KMS-11 (cell line): ENCODE measurements at regions not wholly inside any gene's neighbourhood (a gene's known extent, or its start where the extent isn't known, plus 50 kb on each side); places are given as distances from the start of the nearest gene placed in this dataset.

Experiments used
- H2AFZ ChIP-seq: fragments of 200-600 bp; sonication (generic); 2 replicates; pipeline ENCODE4 v1.6.1; 2016; ENCODE audit warnings: antibody characterized with exemption, mixed run types, low read depth
- H3K27ac ChIP-seq: fragments of 200-600 bp; sonication (generic); 2 replicates; pipeline ENCODE4 v1.6.1; 2016; ENCODE audit warnings: mild to moderate bottlenecking, mixed run types
- H3K27me3 ChIP-seq: fragments of 200-600 bp; sonication (generic); 2 replicates; pipeline ENCODE4 v1.6.1; 2017; ENCODE audit warnings: mild to moderate bottlenecking, low read depth, mixed run types, moderate library complexity; ENCODE audit not compliant: insufficient read depth
- H3K36me3 ChIP-seq: fragments of 200-600 bp; sonication (generic); 2 replicates; pipeline ENCODE4 v1.6.1; 2017; ENCODE audit warnings: mild to moderate bottlenecking, mixed run types; ENCODE audit not compliant: insufficient read depth
- H3K4me1 ChIP-seq: fragments of 200-600 bp; sonication (generic); 2 replicates; pipeline ENCODE4 v1.6.1; 2016; ENCODE audit warnings: mild to moderate bottlenecking, low read depth, mixed run types; ENCODE audit not compliant: poor library complexity, severe bottlenecking
- H3K4me2 ChIP-seq: fragments of 200-600 bp; sonication (generic); 2 replicates; pipeline ENCODE4 v1.7.0; 2016; ENCODE audit warnings: mild to moderate bottlenecking, mixed run types
- H3K4me3 ChIP-seq: fragments of 200-600 bp; sonication (generic); IDR thresholded peaks from 2 replicates; pipeline ENCODE4 v1.6.1; 2017; ENCODE audit warnings: low read depth, low read length, mixed read lengths; ENCODE audit not compliant: insufficient read depth
- H3K79me2 ChIP-seq: fragments of 200-600 bp; sonication (generic); 2 replicates; pipeline ENCODE4 v1.6.1; 2016; ENCODE audit warnings: low read depth, mixed run types; ENCODE audit not compliant: insufficient read depth
- H3K9ac ChIP-seq: fragments of 200-600 bp; sonication (generic); 2 replicates; pipeline ENCODE4 v1.6.1; 2016; ENCODE audit warnings: mild to moderate bottlenecking, mixed run types
- H4K20me1 ChIP-seq: fragments of 200-600 bp; sonication (generic); 2 replicates; pipeline ENCODE4 v1.6.1; 2016; ENCODE audit warnings: mild to moderate bottlenecking, mixed run types; ENCODE audit not compliant: insufficient read depth
- TF ChIP-seq, protein P1 (sequence below): fragments of 200-600 bp; sonication (generic); conservative IDR thresholded peaks from 2 replicates; pipeline ENCODE4 v1.6.1; 2017; ENCODE audit warnings: low read depth, mild to moderate bottlenecking, antibody characterized with exemption, low read length, moderate library complexity, mixed read lengths

DNA sequence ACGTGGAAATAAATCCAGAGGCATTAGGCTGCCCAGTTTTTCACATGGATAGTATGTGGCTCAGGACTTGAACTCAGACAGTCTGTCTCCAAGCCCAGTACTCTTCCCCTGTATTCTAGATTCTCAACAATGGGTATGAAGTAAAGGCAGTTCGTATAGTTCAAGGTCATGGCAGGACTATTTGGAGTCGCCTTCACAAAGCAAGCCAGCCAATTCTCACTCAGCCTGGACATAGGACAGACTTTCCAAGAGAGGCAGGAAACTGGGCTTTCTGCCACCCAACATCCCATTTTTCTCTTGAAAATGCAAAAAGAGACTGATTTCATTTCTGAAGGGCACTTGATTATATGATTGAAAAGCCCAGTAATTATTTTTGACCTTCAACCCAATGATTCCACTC is 111.0 kb downstream of the EDN1 start:
- TF ChIP-seq, protein P1, sequence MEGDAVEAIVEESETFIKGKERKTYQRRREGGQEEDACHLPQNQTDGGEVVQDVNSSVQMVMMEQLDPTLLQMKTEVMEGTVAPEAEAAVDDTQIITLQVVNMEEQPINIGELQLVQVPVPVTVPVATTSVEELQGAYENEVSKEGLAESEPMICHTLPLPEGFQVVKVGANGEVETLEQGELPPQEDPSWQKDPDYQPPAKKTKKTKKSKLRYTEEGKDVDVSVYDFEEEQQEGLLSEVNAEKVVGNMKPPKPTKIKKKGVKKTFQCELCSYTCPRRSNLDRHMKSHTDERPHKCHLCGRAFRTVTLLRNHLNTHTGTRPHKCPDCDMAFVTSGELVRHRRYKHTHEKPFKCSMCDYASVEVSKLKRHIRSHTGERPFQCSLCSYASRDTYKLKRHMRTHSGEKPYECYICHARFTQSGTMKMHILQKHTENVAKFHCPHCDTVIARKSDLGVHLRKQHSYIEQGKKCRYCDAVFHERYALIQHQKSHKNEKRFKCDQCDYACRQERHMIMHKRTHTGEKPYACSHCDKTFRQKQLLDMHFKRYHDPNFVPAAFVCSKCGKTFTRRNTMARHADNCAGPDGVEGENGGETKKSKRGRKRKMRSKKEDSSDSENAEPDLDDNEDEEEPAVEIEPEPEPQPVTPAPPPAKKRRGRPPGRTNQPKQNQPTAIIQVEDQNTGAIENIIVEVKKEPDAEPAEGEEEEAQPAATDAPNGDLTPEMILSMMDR = no peak
- Histone ChIP-seq H3K36me3 (no peaks in the 10 kb centered on the region), H3K27me3 (no peaks in the 10 kb centered on the region), H3K27ac (no peak overlapping the region), H2AFZ (no peak overlapping the region), H3K4me3 (no peak overlapping the region), H3K79me2 (no peaks in the 10 kb centered on the region), H3K4me2 (no peak overlapping the region), H4K20me1 (no peaks in the 10 kb centered on the region), H3K9ac (no peak overlapping the region), H3K4me1 (no peaks in the 10 kb centered on the region)

DNA sequence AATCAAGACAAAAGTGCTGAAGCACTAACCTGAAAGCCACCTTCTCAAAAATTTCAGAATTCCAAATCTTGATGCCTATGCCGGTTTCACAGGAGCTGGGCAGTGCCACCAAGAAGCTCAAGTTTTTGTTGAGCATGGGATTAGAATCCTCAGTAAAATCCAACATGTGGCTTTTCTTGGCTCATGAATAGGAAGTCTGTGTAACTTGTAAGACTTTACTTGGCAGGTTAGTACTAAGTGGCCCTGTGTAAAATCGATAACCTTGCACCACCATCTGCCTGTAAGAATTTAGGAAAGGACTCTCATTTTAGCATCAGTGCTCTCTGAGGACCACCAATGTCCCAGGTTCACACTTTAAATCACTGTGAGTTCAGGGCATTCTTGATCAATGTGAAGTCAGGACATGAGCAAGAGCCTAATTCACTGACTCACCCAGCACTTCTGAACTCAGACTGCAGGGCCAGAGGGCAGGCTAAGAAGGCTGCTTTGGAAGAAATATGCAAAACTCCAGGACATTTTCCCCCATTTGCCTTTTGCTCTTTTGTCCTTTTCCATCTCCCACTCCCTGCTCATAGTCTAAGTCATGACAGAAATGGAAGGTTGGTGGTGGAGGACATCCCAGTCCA is 113.2 kb downstream of the EDN1 start:
- Histone ChIP-seq H3K36me3 (no peaks in the 10 kb centered on the region), H3K79me2 (no peaks in the 10 kb centered on the region), H3K9ac (no peak overlapping the region), H2AFZ (no peak overlapping the region), H3K4me2 (no peak overlapping the region), H3K4me1 (no peaks in the 10 kb centered on the region), H3K27ac (no peak overlapping the region), H4K20me1 (no peaks in the 10 kb centered on the region), H3K4me3 (no peak overlapping the region), H3K27me3 (no peaks in the 10 kb centered on the region)
- TF ChIP-seq, protein P1 = no peak

- no peak overlapping the region for H3K9ac ChIP-seq
- H3K36me3 ChIP-seq = no peaks in the 10 kb centered on the region
- no peaks in the 10 kb centered on the region for H3K4me1 ChIP-seq
- no peak overlapping the region for H2AFZ ChIP-seq
- H3K27me3 ChIP-seq = no peaks in the 10 kb centered on the region
- no peak overlapping the region for H3K27ac ChIP-seq
- H3K4me3 ChIP-seq = no peak overlapping the region
- TF ChIP-seq, protein P1 = no peak
- H4K20me1 ChIP-seq = no peaks in the 10 kb centered on the region
- no peaks in the 10 kb centered on the region for H3K79me2 ChIP-seq
- H3K4me2 ChIP-seq = no peak overlapping the region
Observed at GRCh38 chr6:12403947-12404647, 113.9 kb downstream of the EDN1 start.

DNA sequence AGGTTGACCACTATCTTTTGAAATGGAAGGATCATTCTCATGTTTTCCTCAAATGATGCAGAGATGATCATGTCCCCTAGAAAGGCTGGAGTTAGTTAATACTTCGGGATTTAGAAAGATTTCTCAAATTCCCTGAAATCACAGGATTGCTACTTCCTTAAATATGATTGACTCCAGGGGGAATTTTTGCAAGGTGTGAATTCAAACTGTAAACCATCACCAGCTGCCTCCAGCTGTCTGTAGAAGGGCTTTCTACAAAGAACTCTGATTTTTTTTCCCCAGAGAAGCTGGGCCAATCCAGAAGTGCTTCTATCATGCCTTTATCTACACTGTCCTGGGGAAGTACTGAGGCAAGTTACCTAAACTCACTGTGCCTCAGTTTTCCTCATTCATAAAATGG is 114.5 kb downstream of the EDN1 start:
- no peaks in the 10 kb centered on the region for H3K4me1 ChIP-seq
- H3K36me3 ChIP-seq = no peaks in the 10 kb centered on the region
- TF ChIP-seq, protein P1 = no peak
- no peaks in the 10 kb centered on the region for H3K79me2 ChIP-seq
- no peak overlapping the region for H3K4me3 ChIP-seq
- no peak overlapping the region for H3K27ac ChIP-seq
- H4K20me1 ChIP-seq = no peaks in the 10 kb centered on the region
- H3K27me3 ChIP-seq = no peaks in the 10 kb centered on the region
- no peak overlapping the region for H3K9ac ChIP-seq
- no peak overlapping the region for H3K4me2 ChIP-seq
- no peak overlapping the region for H2AFZ ChIP-seq
